GM06990 (cell line): ENCODE measurements at regions not wholly inside any gene's neighbourhood (a gene's known extent, or its start where the extent isn't known, plus 50 kb on each side); places are given as distances from the start of the nearest gene placed in this dataset.
"Not testable (repeated sequence)": the region's sequence is repeated elsewhere in the genome, so short reads cannot be mapped to it uniquely, and the experiment has no call there.

Source experiments
- DNase-seq: peaks from one replicate; pipeline ENCODE4 v3.0.0-alpha.2; 2011; ENCODE audit not compliant: insufficient read length; ENCODE audit errors: extremely low read depth
- H3K27me3 ChIP-seq: replicated peaks from 2 replicates; pipeline ENCODE4 v1.6.0; 2011; ENCODE audit warnings: low read length; ENCODE audit not compliant: control insufficient read depth, insufficient read depth
- H3K36me3 ChIP-seq: 2 replicates; pipeline ENCODE4 v1.5.1; 2011; ENCODE audit warnings: low read length; ENCODE audit not compliant: control insufficient read depth, insufficient read depth
- H3K4me3 ChIP-seq: replicated peaks from 2 replicates; pipeline ENCODE4 v1.5.1; 2011; ENCODE audit warnings: low read depth, mild to moderate bottlenecking, control low read depth, low read length
- TF ChIP-seq, protein P1 (sequence below): IDR thresholded peaks from 2 replicates; pipeline ENCODE4 v1.5.1; 2011; ENCODE audit warnings: low read length, control low read depth, mild to moderate bottlenecking, inconsistent platforms; ENCODE audit not compliant: insufficient read depth, poor library complexity, severe bottlenecking

DNA sequence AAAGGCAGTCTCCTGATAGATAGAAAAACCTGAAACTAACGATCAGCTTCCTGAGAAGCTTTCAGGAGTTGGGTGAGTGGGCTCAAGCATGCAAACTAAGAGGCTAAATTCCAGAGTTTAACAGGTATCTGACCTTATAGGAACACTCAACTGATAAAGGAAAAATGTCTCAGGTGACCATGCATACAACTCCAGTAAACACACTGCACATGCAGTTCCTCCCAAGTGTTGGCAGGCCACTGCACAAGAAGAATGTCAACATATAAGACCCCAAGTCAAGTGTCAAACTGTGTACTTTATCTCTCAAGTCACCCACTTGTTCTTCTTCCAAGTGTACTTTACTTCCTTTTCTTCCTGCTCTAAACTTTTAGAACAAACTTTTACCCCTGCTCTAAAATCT lies 981.2 kb downstream of the FAM133A start:
- TF ChIP-seq, protein P1, sequence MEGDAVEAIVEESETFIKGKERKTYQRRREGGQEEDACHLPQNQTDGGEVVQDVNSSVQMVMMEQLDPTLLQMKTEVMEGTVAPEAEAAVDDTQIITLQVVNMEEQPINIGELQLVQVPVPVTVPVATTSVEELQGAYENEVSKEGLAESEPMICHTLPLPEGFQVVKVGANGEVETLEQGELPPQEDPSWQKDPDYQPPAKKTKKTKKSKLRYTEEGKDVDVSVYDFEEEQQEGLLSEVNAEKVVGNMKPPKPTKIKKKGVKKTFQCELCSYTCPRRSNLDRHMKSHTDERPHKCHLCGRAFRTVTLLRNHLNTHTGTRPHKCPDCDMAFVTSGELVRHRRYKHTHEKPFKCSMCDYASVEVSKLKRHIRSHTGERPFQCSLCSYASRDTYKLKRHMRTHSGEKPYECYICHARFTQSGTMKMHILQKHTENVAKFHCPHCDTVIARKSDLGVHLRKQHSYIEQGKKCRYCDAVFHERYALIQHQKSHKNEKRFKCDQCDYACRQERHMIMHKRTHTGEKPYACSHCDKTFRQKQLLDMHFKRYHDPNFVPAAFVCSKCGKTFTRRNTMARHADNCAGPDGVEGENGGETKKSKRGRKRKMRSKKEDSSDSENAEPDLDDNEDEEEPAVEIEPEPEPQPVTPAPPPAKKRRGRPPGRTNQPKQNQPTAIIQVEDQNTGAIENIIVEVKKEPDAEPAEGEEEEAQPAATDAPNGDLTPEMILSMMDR, result no peak
- Histone ChIP-seq H3K27me3 (no peaks in the 10 kb centered on the region), H3K36me3 (no peaks in the 10 kb centered on the region), H3K4me3 (no peak overlapping the region)
- DNase-seq, result no peak

DNA sequence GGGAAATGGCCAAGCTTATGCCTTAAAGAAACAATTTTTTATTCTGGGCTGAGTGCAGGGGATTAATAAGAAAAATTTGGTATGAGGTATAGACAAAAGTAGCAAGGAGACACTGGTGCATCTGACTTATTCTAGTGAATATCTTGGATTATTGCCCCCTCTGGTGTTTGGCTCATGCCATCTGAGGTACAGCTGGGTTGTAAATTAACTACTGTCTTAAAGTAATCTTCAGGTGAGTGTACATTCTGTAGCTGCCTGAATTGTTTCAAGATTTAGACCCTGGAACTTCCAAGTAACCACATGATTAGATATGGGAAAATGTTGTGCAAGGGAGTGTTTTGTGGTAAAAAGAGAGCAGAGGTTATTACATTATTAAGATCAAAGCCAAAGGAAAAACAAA lies 988.7 kb downstream of the FAM133A start:
- TF ChIP-seq, protein P1, result no peak
- H3K4me3 ChIP-seq, result no peak overlapping the region
- H3K27me3 ChIP-seq, result no peaks in the 10 kb centered on the region
- no peak for DNase-seq
- no peaks in the 10 kb centered on the region for H3K36me3 ChIP-seq

DNA sequence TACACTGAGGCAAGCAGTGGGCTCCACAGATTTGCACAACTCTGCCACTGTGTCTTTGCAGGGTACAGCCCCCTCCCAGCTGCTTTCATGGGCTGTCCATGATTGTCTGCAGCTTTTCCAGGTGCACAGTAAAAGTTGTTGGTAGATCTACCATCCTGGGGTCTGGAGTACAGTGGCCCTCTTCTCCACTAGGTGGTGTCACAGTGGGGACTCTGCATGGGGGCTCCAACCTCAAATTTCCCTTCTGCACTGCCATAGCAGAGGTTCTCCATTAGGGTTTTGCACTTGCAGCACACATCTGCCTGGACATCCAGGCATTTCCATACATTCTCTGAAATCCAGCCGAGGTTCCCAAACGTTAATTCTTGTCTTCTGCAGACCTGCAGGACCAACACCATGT lies 1002.3 kb downstream of the FAM133A start:
- Histone ChIP-seq H3K4me3 (no peak overlapping the region), H3K36me3 (no peaks in the 10 kb centered on the region), H3K27me3 (no peaks in the 10 kb centered on the region)
- DNase-seq, result no peak
- TF ChIP-seq, protein P1, result no peak

DNA sequence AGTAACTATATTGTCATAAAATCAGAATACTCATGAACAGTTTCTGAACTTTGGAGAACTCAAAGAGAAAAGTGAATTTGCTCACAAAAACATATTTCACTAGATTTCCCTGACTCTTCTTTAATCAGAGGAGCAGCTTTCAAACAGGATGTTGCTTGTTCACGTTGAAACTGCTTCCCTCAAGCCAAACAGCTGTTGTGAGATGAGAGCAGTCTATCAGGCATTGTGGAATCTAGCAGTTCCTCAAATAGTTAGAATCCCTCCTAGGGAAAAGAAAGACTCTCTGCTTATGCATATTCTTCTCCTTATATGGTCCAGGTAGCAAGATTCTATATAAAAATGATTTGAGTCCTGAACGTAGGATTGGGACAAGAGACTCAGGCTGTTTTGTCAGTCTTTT lies 1012.1 kb downstream of the FAM133A start:
- no peak overlapping the region for H3K4me3 ChIP-seq
- no peak for DNase-seq
- TF ChIP-seq, protein P1, result no peak
- H3K36me3 ChIP-seq, result no peaks in the 10 kb centered on the region
- H3K27me3 ChIP-seq, result no peaks in the 10 kb centered on the region

GRCh38 chrX:94695910-94696309 lies 1021.9 kb downstream of the FAM133A start:
- TF ChIP-seq, protein P1, result no peak
- no peak overlapping the region for H3K4me3 ChIP-seq
- no peaks in the 10 kb centered on the region; the same call in 1 of the 2 replicates for H3K27me3 ChIP-seq
- no peaks in the 10 kb centered on the region for H3K36me3 ChIP-seq
- DNase-seq, result no peak

DNA sequence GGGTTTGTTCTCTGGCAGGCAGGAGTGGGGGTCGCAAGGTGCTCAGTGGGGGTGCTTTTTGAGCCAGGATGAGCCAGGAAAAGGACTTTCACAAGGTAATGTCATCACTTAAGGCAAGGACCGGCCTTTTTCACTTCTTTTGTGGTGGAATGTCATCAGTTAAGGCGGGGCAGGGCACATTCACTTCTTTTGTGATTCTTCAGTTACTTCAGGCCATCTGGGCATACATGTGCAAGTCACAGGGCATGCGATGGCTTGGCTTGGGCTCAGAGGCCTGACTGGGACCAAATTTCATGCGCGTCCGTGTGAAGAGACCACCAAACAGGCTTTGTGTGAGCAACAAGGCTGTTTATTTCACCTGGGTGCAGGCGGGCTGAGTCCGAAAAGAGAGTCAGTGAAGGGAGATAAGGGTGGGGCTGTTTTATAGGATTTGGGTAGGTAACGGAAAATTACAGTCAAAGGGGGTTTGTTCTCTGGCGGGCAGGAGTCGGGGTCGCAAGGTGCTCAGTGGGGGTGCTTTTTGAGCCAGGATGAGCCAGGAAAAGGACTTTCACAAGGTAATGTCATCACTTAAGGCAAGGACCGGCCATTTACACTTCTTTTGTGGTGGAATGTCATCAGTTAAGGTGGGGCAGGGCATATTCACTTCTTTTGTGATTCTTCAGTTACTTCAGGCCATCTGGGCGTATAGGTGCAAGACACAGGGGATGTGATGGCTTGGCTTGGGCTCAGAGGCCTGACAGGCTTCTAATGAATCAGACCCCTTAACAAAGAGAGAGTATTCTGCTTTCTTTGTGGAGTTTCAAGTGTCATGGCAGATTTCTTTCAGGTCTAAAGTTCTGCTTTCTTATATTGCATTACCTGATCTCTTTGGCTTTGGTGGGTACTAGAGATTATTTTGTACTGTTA lies 1030.6 kb downstream of the FAM133A start:
- H3K27me3 ChIP-seq, DNase-seq, H3K4me3 ChIP-seq, H3K36me3 ChIP-seq: not testable (repeated sequence)
